GM13977 (cell line): ENCODE measurements at regions not wholly inside any gene's neighbourhood (a gene's known extent, or its start where the extent isn't known, plus 50 kb on each side); places are given as distances from the start of the nearest gene placed in this dataset.

Experiments used
- DNase-seq: peaks from one replicate; pipeline ENCODE4 v3.0.0; 2012; ENCODE audit warnings: low spot score
- CTCF ChIP-seq: IDR thresholded peaks from 2 replicates; pipeline ENCODE4 v1.5.1; 2012; ENCODE audit warnings: mild to moderate bottlenecking, control low read depth; ENCODE audit not compliant: insufficient read depth; ENCODE audit errors: extremely low read depth, missing control alignments
- in situ Hi-C: fragments of 300-500 bp; cut with MboI; formaldehyde crosslinking; loops from one replicate; pipeline ENCODE4 v1.12.0; 2022; ENCODE audit warnings: low sequenced_read_pairs, low pct_unique_long_range_greater_than_20kb, mixed read lengths, inconsistent platforms; ENCODE audit not compliant: unreplicated experiment

- TF ChIP-seq CTCF = no peak
- DNase-seq = no peak
Measured at GRCh38 chr6:11908436-11909105, 103.5 kb upstream of the HIVEP1 start.

GRCh38 chr6:11903645-11904044, 108.5 kb upstream of the HIVEP1 start:
- in situ Hi-C loops = no loop called here
- no peak for DNase-seq
- no peak for TF ChIP-seq CTCF

More at GRCh38 chr6:11908436-11909105, 103.5 kb upstream of the HIVEP1 start:
- in situ Hi-C loops = no loop called here

- TF ChIP-seq CTCF = no peak
- in situ Hi-C loops = no loop called here
Measured at GRCh38 chr6:11902527-11902926, 109.6 kb upstream of the HIVEP1 start.

GRCh38 chr6:11900662-11901598, 111.2 kb upstream of the HIVEP1 start:
- no peak for TF ChIP-seq CTCF
- DNase-seq = no peak
- in situ Hi-C loops = no loop called here

More at GRCh38 chr6:11902527-11902926, 109.6 kb upstream of the HIVEP1 start:
- no peak for DNase-seq

- in situ Hi-C loops = no loop called here
- TF ChIP-seq CTCF = no peak
- no peak for DNase-seq
Measured at GRCh38 chr6:11899645-11900044, 112.5 kb upstream of the HIVEP1 start.

GRCh38 chr6:11894212-11894611, 115.6 kb upstream of the ADTRP start:
- no peak for TF ChIP-seq CTCF
- no peak for DNase-seq
- in situ Hi-C loops = no loop called here
